ENCODE measurements at regions not wholly inside any gene's neighbourhood (a gene's known extent, or its start where the extent isn't known, plus 50 kb on each side); places are given as distances from the start of the nearest gene placed in this dataset.
"Not testable (repeated sequence)": the region's sequence is repeated elsewhere in the genome, so short reads cannot be mapped to it uniquely, and the experiment has no call there.

- DNase-seq = no peak
Observed at GRCh38 chr2:156935616-156936015, 321.9 kb upstream of the GALNT5 start.

- no peak for DNase-seq
Observed at GRCh38 chr2:156937430-156937829, 320.1 kb upstream of the GALNT5 start.

- DNase-seq = no peak
Observed at GRCh38 chr2:156944871-156945270, 312.6 kb upstream of the GALNT5 start.

GRCh38 chr2:156947261-156947660, 310.2 kb upstream of the GALNT5 start:
- no peak for DNase-seq

- no peak for DNase-seq
Observed at GRCh38 chr2:156955701-156956100, 301.8 kb upstream of the GALNT5 start.

GRCh38 chr2:156956161-156956560, 301.3 kb upstream of the GALNT5 start:
- no peak for DNase-seq

GRCh38 chr2:156958374-156958773, 299.1 kb upstream of the GALNT5 start:
- no peak for DNase-seq

- no peak for DNase-seq
Observed at GRCh38 chr2:156959481-156959880, 298.0 kb upstream of the GALNT5 start.

GRCh38 chr2:156982615-156983014, 274.9 kb upstream of the GALNT5 start:
- DNase-seq = no peak

- no peak for DNase-seq
Observed at GRCh38 chr2:156986339-156986988, 271.0 kb upstream of the GALNT5 start.

GRCh38 chr2:156999661-157000060, 257.8 kb upstream of the GALNT5 start:
- DNase-seq = no peak

- no peak for DNase-seq
Observed at GRCh38 chr2:157004789-157005188, 252.7 kb upstream of the GALNT5 start.

GRCh38 chr2:157015015-157015575, 242.4 kb upstream of the GALNT5 start:
- no peak for DNase-seq

GRCh38 chr2:157023264-157023663, 234.2 kb upstream of the GALNT5 start:
- DNase-seq = not testable (repeated sequence)

GRCh38 chr2:157024129-157024528, 233.4 kb upstream of the GALNT5 start:
- DNase-seq = no peak

- no peak for DNase-seq
Observed at GRCh38 chr2:157032017-157032416, 225.5 kb upstream of the GALNT5 start.

- no peak for DNase-seq
Observed at GRCh38 chr2:157036726-157037125, 220.8 kb upstream of the GALNT5 start.

GRCh38 chr2:157043786-157044185, 213.7 kb upstream of the GALNT5 start:
- DNase-seq = no peak

GRCh38 chr2:157046396-157046795, 211.1 kb upstream of the GALNT5 start:
- no peak for DNase-seq

GRCh38 chr2:157052685-157053224, 204.8 kb upstream of the GALNT5 start:
- DNase-seq = no peak

GRCh38 chr2:157053876-157054275, 203.6 kb upstream of the GALNT5 start:
- DNase-seq = no peak

GRCh38 chr2:157055660-157056199, 201.8 kb upstream of the GALNT5 start:
- DNase-seq = no peak

GRCh38 chr2:157056200-157056676, 201.3 kb upstream of the GALNT5 start:
- no peak for DNase-seq

GRCh38 chr2:157058161-157058560, 199.3 kb upstream of the GALNT5 start:
- DNase-seq = no peak

All from occipital lobe (tissue), 1 donor.